ENCODE measurements at regions not wholly inside any gene's neighbourhood (a gene's known extent, or its start where the extent isn't known, plus 50 kb on each side); places are given as distances from the start of the nearest gene placed in this dataset.

GRCh38 chrX:3177851-3178250 lies 136.6 kb downstream of the ARSF start:
- TF ChIP-seq POLR2A (IDR thresholded peaks at IDR 0.05; ENCODE audit: low read depth, low read length): no peak
- TF ChIP-seq PAX5 (IDR thresholded peaks at IDR 0.05; ENCODE audit: borderline replicate concordance, low read depth, low read length): no peak
- TF ChIP-seq EP300 (IDR thresholded peaks at IDR 0.05; ENCODE audit: borderline replicate concordance in 1 of 2, control insufficient read depth in 1 of 2, low read depth in 2 of 2, low read length in 2 of 2): no peak
- no peak for TF ChIP-seq CTCF (IDR thresholded peaks at IDR 0.05 in 2 of 3, conservative IDR thresholded peaks at IDR 0.05 in 1 of 3; ENCODE audit: control insufficient read depth in 2 of 3, extremely low read depth in 1 of 3, insufficient read depth in 1 of 3, low read depth in 3 of 3, low read length in 3 of 3)
- TF ChIP-seq, protein P1, sequence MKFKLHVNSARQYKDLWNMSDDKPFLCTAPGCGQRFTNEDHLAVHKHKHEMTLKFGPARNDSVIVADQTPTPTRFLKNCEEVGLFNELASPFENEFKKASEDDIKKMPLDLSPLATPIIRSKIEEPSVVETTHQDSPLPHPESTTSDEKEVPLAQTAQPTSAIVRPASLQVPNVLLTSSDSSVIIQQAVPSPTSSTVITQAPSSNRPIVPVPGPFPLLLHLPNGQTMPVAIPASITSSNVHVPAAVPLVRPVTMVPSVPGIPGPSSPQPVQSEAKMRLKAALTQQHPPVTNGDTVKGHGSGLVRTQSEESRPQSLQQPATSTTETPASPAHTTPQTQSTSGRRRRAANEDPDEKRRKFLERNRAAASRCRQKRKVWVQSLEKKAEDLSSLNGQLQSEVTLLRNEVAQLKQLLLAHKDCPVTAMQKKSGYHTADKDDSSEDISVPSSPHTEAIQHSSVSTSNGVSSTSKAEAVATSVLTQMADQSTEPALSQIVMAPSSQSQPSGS (IDR thresholded peaks at IDR 0.05; ENCODE audit: low read length): no peak
- TF ChIP-seq EZH2 (IDR thresholded peaks at IDR 0.05; ENCODE audit: borderline replicate concordance, control insufficient read depth, low read depth, low read length): no peak
- TF ChIP-seq JUND (IDR thresholded peaks at IDR 0.05; ENCODE audit: low read depth, low read length): no peak
- TF ChIP-seq HDAC6 (IDR thresholded peaks at IDR 0.05; ENCODE audit: unreplicated experiment): no peak
- no peak for TF ChIP-seq SPI1 (IDR thresholded peaks at IDR 0.05; ENCODE audit: borderline replicate concordance, insufficient read depth, low read depth, low read length)
- TF ChIP-seq BRCA1 (IDR thresholded peaks at IDR 0.05; ENCODE audit: low read depth, low read length): no peak
- no peak for TF ChIP-seq POU2F2 (IDR thresholded peaks at IDR 0.05; ENCODE audit: borderline replicate concordance, low read depth, low read length)
- TF ChIP-seq TAF1 (IDR thresholded peaks at IDR 0.05; ENCODE audit: borderline replicate concordance, low read depth, low read length): no peak
- TF ChIP-seq, protein P2, sequence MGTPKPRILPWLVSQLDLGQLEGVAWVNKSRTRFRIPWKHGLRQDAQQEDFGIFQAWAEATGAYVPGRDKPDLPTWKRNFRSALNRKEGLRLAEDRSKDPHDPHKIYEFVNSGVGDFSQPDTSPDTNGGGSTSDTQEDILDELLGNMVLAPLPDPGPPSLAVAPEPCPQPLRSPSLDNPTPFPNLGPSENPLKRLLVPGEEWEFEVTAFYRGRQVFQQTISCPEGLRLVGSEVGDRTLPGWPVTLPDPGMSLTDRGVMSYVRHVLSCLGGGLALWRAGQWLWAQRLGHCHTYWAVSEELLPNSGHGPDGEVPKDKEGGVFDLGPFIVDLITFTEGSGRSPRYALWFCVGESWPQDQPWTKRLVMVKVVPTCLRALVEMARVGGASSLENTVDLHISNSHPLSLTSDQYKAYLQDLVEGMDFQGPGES (IDR thresholded peaks at IDR 0.05): no peak
- no peak for TF ChIP-seq PML (IDR thresholded peaks at IDR 0.05; ENCODE audit: low read length)

All from GM12878 (cell line).